Activated naive CD8-positive, alpha-beta T cell (primary cell): ENCODE measurements at regions not wholly inside any gene's neighbourhood (a gene's known extent, or its start where the extent isn't known, plus 50 kb on each side); places are given as distances from the start of the nearest gene placed in this dataset.

Experiments
- H3K27ac Mint-ChIP-seq: one replicate; pipeline ENCODE4 v1.8.0; 2021; ENCODE audit warnings: mixed read lengths
- H3K27me3 Mint-ChIP-seq: one replicate; pipeline ENCODE4 v1.8.0; 2021; ENCODE audit warnings: mixed read lengths
- H3K36me3 Mint-ChIP-seq: one replicate; pipeline ENCODE4 v1.8.0; 2021; ENCODE audit warnings: mixed read lengths
- H3K4me1 Mint-ChIP-seq: one replicate; pipeline ENCODE4 v1.8.0; 2021; ENCODE audit warnings: low read depth, mixed read lengths
- H3K4me3 Mint-ChIP-seq: one replicate; pipeline ENCODE4 v1.8.0; 2021; ENCODE audit warnings: mild to moderate bottlenecking, mixed read lengths
- H3K9me3 Mint-ChIP-seq: one replicate; pipeline ENCODE4 v1.8.0; 2021; ENCODE audit warnings: low read depth, mixed read lengths

- peaks cover 4% of the 10 kb centered on the region for H3K9me3 Mint-ChIP-seq
- no peak overlapping the region for H3K4me3 Mint-ChIP-seq
- no peaks in the 10 kb centered on the region for H3K36me3 Mint-ChIP-seq
- H3K27ac Mint-ChIP-seq, result no peak overlapping the region
- no peaks in the 10 kb centered on the region for H3K4me1 Mint-ChIP-seq
- H3K27me3 Mint-ChIP-seq, result no peaks in the 10 kb centered on the region
Observed at GRCh38 chr6:164227952-164228522, 813.5 kb downstream of the QKI start.

- Mint-ChIP-seq H3K4me1 (no peaks in the 10 kb centered on the region), H3K36me3 (no peaks in the 10 kb centered on the region), H3K27ac (no peak overlapping the region), H3K9me3 (no peaks in the 10 kb centered on the region), H3K4me3 (no peak overlapping the region), H3K27me3 (no peaks in the 10 kb centered on the region)
Observed at GRCh38 chr6:164216839-164217238, 802.3 kb downstream of the QKI start.

- H3K4me3 Mint-ChIP-seq, result no peak overlapping the region
- H3K9me3 Mint-ChIP-seq, result no peaks in the 10 kb centered on the region
- H3K27ac Mint-ChIP-seq, result no peak overlapping the region
- no peaks in the 10 kb centered on the region for H3K27me3 Mint-ChIP-seq
- no peaks in the 10 kb centered on the region for H3K36me3 Mint-ChIP-seq
- H3K4me1 Mint-ChIP-seq, result no peaks in the 10 kb centered on the region
Observed at GRCh38 chr6:164216368-164216767, 801.9 kb downstream of the QKI start.

GRCh38 chr6:164214066-164214465 is 799.5 kb downstream of the QKI start:
- Mint-ChIP-seq H3K4me3 (no peak overlapping the region), H3K4me1 (no peaks in the 10 kb centered on the region), H3K27ac (no peak overlapping the region), H3K27me3 (no peaks in the 10 kb centered on the region), H3K36me3 (no peaks in the 10 kb centered on the region), H3K9me3 (no peaks in the 10 kb centered on the region)

- H3K36me3 Mint-ChIP-seq, result no peaks in the 10 kb centered on the region
- no peaks in the 10 kb centered on the region for H3K4me1 Mint-ChIP-seq
- H3K27ac Mint-ChIP-seq, result no peak overlapping the region
- no peak overlapping the region for H3K4me3 Mint-ChIP-seq
- no peaks in the 10 kb centered on the region for H3K27me3 Mint-ChIP-seq
- H3K9me3 Mint-ChIP-seq, result no peaks in the 10 kb centered on the region
Observed at GRCh38 chr6:164211254-164211653, 796.7 kb downstream of the QKI start.

GRCh38 chr6:164210783-164211182 is 796.3 kb downstream of the QKI start:
- Mint-ChIP-seq H3K4me1 (no peaks in the 10 kb centered on the region), H3K27me3 (no peaks in the 10 kb centered on the region)

GRCh38 chr6:164210323-164210722 is 795.8 kb downstream of the QKI start:
- H3K9me3 Mint-ChIP-seq, result no peaks in the 10 kb centered on the region
- no peaks in the 10 kb centered on the region for H3K36me3 Mint-ChIP-seq
- H3K27ac Mint-ChIP-seq, result no peak overlapping the region
- no peaks in the 10 kb centered on the region for H3K4me1 Mint-ChIP-seq
- no peaks in the 10 kb centered on the region for H3K27me3 Mint-ChIP-seq
- H3K4me3 Mint-ChIP-seq, result no peak overlapping the region

More at GRCh38 chr6:164210783-164211182, 796.3 kb downstream of the QKI start:
- Mint-ChIP-seq H3K4me3 (no peak overlapping the region), H3K9me3 (no peaks in the 10 kb centered on the region), H3K36me3 (no peaks in the 10 kb centered on the region), H3K27ac (no peak overlapping the region)

- H3K27ac Mint-ChIP-seq, result no peak overlapping the region
- H3K4me3 Mint-ChIP-seq, result no peak overlapping the region
- no peaks in the 10 kb centered on the region for H3K9me3 Mint-ChIP-seq
- H3K4me1 Mint-ChIP-seq, result no peaks in the 10 kb centered on the region
- H3K27me3 Mint-ChIP-seq, result no peaks in the 10 kb centered on the region
- H3K36me3 Mint-ChIP-seq, result no peaks in the 10 kb centered on the region
Observed at GRCh38 chr6:164208371-164208770, 793.9 kb downstream of the QKI start.

GRCh38 chr6:164206807-164207423 is 792.4 kb downstream of the QKI start:
- Mint-ChIP-seq H3K27ac (no peak overlapping the region), H3K4me3 (no peak overlapping the region), H3K9me3 (no peaks in the 10 kb centered on the region), H3K4me1 (no peaks in the 10 kb centered on the region), H3K27me3 (no peaks in the 10 kb centered on the region), H3K36me3 (no peaks in the 10 kb centered on the region)

GRCh38 chr6:164200071-164200470 is 785.6 kb downstream of the QKI start:
- no peaks in the 10 kb centered on the region for H3K9me3 Mint-ChIP-seq
- H3K27ac Mint-ChIP-seq, result no peak overlapping the region

GRCh38 chr6:164195942-164196281 is 781.4 kb downstream of the QKI start:
- Mint-ChIP-seq H3K27ac (no peak overlapping the region), H3K27me3 (peaks cover 4% of the 10 kb centered on the region), H3K9me3 (no peaks in the 10 kb centered on the region), H3K36me3 (no peaks in the 10 kb centered on the region), H3K4me1 (no peaks in the 10 kb centered on the region), H3K4me3 (no peak overlapping the region)

More at GRCh38 chr6:164200071-164200470, 785.6 kb downstream of the QKI start:
- Mint-ChIP-seq H3K36me3 (no peaks in the 10 kb centered on the region), H3K4me1 (no peaks in the 10 kb centered on the region), H3K4me3 (no peak overlapping the region), H3K27me3 (no peaks in the 10 kb centered on the region)

- H3K4me1 Mint-ChIP-seq, result no peaks in the 10 kb centered on the region
- H3K27ac Mint-ChIP-seq, result no peak overlapping the region
- no peaks in the 10 kb centered on the region for H3K36me3 Mint-ChIP-seq
- H3K4me3 Mint-ChIP-seq, result no peak overlapping the region
- peaks cover 4% of the 10 kb centered on the region for H3K27me3 Mint-ChIP-seq
- no peaks in the 10 kb centered on the region for H3K9me3 Mint-ChIP-seq
Observed at GRCh38 chr6:164195278-164195941, 780.9 kb downstream of the QKI start.

GRCh38 chr6:164188861-164189260 is 774.3 kb downstream of the QKI start:
- Mint-ChIP-seq H3K4me3 (no peak overlapping the region), H3K4me1 (no peaks in the 10 kb centered on the region), H3K27ac (no peak overlapping the region), H3K9me3 (no peaks in the 10 kb centered on the region), H3K27me3 (peaks cover 2% of the 10 kb centered on the region), H3K36me3 (no peaks in the 10 kb centered on the region)

GRCh38 chr6:164185471-164185871 is 771.0 kb downstream of the QKI start:
- Mint-ChIP-seq H3K27me3 (no peaks in the 10 kb centered on the region), H3K4me1 (no peaks in the 10 kb centered on the region), H3K4me3 (no peak overlapping the region), H3K27ac (no peak overlapping the region), H3K36me3 (no peaks in the 10 kb centered on the region), H3K9me3 (no peaks in the 10 kb centered on the region)

GRCh38 chr6:164184410-164184809 is 769.9 kb downstream of the QKI start:
- Mint-ChIP-seq H3K36me3 (no peaks in the 10 kb centered on the region), H3K9me3 (no peaks in the 10 kb centered on the region), H3K4me3 (no peak overlapping the region), H3K27ac (no peak overlapping the region), H3K4me1 (no peaks in the 10 kb centered on the region), H3K27me3 (no peaks in the 10 kb centered on the region)
